ENCODE measurements at regions not wholly inside any gene's neighbourhood (a gene's known extent, or its start where the extent isn't known, plus 50 kb on each side); places are given as distances from the start of the nearest gene placed in this dataset.
"Not testable (repeated sequence)": the region's sequence is repeated elsewhere in the genome, so short reads cannot be mapped to it uniquely, and the experiment has no call there.

DNA sequence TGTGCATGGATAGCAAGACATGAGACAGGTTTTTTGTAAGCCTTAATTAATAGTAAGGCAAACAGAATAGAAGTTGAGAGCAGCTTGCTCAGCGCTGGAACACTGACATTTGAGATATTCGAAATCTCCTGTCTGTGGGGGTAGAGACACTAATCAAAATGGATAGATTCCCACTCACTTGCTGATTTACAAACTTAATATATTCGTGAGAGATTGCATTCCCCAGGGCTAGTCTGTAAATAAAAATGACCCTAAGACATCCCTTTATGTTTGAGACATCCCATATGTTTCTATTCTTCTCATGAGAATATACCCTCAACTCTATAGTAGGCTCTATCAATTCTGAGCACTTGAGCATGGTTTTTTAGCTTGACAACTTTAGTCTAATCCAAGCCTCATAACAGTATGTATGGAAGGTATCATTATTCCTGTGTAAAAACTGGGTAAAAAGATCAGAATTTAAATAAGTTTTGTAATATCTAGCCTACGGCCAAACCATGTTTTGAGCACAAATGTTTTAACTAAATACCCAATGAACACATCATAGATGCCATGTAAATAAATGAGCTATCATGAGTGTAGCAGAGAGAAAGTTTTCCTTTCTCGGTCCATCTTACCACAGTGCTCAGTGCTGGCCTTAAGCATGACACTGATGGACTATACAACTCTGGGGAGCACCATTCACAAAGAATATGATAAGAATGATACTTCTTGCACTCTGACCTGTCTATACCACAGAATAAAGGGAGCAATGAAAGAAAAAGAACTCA lies 609.2 kb downstream of the PSAT1 start:
- TF ChIP-seq POLR2AphosphoS5 (IDR thresholded peaks at IDR 0.05) (no peak), POLR2A (IDR thresholded peaks at IDR 0.05) (no peak)
- TF ChIP-seq, protein P1, sequence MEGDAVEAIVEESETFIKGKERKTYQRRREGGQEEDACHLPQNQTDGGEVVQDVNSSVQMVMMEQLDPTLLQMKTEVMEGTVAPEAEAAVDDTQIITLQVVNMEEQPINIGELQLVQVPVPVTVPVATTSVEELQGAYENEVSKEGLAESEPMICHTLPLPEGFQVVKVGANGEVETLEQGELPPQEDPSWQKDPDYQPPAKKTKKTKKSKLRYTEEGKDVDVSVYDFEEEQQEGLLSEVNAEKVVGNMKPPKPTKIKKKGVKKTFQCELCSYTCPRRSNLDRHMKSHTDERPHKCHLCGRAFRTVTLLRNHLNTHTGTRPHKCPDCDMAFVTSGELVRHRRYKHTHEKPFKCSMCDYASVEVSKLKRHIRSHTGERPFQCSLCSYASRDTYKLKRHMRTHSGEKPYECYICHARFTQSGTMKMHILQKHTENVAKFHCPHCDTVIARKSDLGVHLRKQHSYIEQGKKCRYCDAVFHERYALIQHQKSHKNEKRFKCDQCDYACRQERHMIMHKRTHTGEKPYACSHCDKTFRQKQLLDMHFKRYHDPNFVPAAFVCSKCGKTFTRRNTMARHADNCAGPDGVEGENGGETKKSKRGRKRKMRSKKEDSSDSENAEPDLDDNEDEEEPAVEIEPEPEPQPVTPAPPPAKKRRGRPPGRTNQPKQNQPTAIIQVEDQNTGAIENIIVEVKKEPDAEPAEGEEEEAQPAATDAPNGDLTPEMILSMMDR (IDR thresholded peaks at IDR 0.05) = no peak
- H3K27ac ChIP-seq = no peak overlapping the region
- H3K4me3 ChIP-seq = no peak overlapping the region
- no peaks in the 10 kb centered on the region for H3K36me3 ChIP-seq
- H3K9me3 ChIP-seq = peaks cover 0 to 4% of the 10 kb centered on the region in 2 donors
- no peaks in the 10 kb centered on the region for H3K4me1 ChIP-seq
- intact Hi-C loops (cut with DNase I; ENCODE audit: low total_unique reads) = no loop called here
- no peak for DNase-seq (ENCODE audit: low spot score in 2 of 2)
- H3K27me3 ChIP-seq = no peaks in the 10 kb centered on the region

DNA sequence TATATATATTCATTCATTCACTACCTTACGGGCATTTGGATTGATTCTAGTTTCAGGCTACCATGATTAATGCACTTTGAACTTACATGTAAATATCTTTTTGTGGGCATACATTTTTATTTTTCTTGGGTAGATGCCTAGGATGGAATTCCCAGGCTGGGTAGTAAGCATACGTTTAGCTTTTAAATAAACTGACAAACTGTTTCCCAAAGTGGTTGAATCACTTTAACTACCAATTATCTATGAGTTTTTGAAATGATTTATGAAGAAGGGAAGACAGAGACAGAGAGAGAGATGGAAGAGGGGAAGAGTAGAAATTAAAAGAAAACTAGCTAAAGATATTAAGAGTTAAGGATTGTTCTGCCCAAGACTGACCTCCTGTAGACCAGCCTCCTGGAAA lies 612.6 kb downstream of the PSAT1 start:
- Histone ChIP-seq H3K27ac (no peak overlapping the region), H3K4me3 (no peak overlapping the region), H3K4me1 (no peaks in the 10 kb centered on the region), H3K9me3 (peaks cover 0 to 4% of the 10 kb centered on the region in 2 donors), H3K27me3 (no peaks in the 10 kb centered on the region), H3K36me3 (no peaks in the 10 kb centered on the region)
- no peak for DNase-seq (ENCODE audit: low spot score in 2 of 2)
- intact Hi-C loops (cut with DNase I; ENCODE audit: low total_unique reads) = no loop called here
- TF ChIP-seq POLR2AphosphoS5 (IDR thresholded peaks at IDR 0.05) (no peak), POLR2A (IDR thresholded peaks at IDR 0.05) (no peak)
- TF ChIP-seq, protein P1 (IDR thresholded peaks at IDR 0.05) = no peak

DNA sequence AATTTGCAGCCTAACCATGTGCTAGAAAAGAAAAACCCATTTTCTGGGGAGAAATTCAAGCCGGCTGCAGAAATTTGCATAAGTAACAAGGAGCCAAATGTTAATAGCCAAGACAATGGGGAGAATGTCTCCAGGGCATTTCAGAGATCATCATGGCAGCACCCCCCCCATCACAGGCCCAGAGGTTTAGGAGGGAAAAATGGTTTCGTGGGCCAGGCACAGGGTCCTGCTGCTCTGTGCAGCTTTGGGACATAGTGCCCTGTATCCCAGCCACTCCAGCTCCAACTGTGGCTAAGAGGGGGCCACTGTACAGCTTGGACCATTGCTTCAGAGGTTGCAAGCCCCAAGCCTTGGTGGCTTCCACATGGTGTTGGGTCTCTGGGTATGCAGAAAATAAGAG lies 620.0 kb downstream of the PSAT1 start:
- H3K4me1 ChIP-seq; H3K4me3 ChIP-seq; H3K27ac ChIP-seq; intact Hi-C loops (cut with DNase I; ENCODE audit: low total_unique reads); H3K27me3 ChIP-seq; DNase-seq (ENCODE audit: low spot score in 2 of 2); H3K36me3 ChIP-seq: not testable (repeated sequence)
- peaks cover 0 to 13% of the 10 kb centered on the region in 2 donors for H3K9me3 ChIP-seq

DNA sequence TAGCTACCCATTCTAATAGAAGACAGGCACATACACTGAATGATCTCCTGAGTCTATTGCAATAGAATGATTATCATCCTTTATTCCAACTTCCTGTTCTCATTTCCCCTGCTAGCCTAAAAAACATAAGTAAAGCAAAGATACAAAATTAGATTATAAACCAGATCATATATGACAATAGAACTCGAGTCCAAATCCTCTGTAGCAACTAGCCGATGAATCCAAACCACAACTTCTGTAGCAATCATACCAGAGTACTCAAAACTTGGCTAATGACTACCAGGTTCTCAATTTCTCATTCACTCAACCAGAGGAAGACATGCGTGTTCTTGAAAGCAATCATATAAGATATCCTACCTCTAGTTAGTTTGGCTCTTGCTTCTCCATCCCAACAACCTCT lies 622.1 kb downstream of the PSAT1 start:
- Histone ChIP-seq H3K4me3 (no peak overlapping the region), H3K4me1 (no peaks in the 10 kb centered on the region), H3K9me3 (peaks cover 0 to 13% of the 10 kb centered on the region in 2 donors), H3K27ac (no peak overlapping the region), H3K36me3 (no peaks in the 10 kb centered on the region), H3K27me3 (no peaks in the 10 kb centered on the region)
- TF ChIP-seq POLR2AphosphoS5 (IDR thresholded peaks at IDR 0.05) (no peak), POLR2A (IDR thresholded peaks at IDR 0.05) (no peak)
- TF ChIP-seq, protein P1 (IDR thresholded peaks at IDR 0.05) = no peak
- intact Hi-C loops (cut with DNase I; ENCODE audit: low total_unique reads) = no loop called here
- no peak for DNase-seq (ENCODE audit: low spot score in 2 of 2)

DNA sequence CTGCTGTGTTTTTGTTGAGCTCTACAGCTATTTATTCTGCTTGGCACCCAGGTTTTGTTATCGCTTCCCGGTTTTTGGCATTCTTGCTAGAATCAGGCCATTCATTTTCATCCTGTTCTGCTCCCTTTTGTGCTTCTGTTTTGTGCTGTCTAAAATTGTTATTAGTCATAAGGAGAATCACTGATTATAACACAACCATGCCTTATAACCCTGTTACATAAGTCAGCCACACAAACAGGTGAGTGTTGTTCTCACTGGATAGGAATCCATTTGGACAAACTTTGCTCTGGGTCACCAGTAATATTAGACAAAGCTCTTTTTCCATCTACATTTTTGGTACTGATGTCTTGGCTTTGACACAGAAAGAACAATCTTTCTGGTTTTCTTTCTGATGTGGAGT lies 622.8 kb downstream of the PSAT1 start:
- TF ChIP-seq, protein P1 (IDR thresholded peaks at IDR 0.05) = no peak
- TF ChIP-seq POLR2A (IDR thresholded peaks at IDR 0.05) = no peak
- TF ChIP-seq POLR2AphosphoS5 (IDR thresholded peaks at IDR 0.05) = no peak
- Histone ChIP-seq H3K9me3 (peaks cover 0 to 13% of the 10 kb centered on the region in 2 donors), H3K27me3 (no peaks in the 10 kb centered on the region), H3K4me1 (no peaks in the 10 kb centered on the region), H3K36me3 (no peaks in the 10 kb centered on the region), H3K4me3 (no peak overlapping the region), H3K27ac (no peak overlapping the region)
- intact Hi-C loops (cut with DNase I; ENCODE audit: low total_unique reads) = no loop called here
- DNase-seq (ENCODE audit: low spot score in 2 of 2) = no peak

All from breast epithelium (tissue), 4 donors.